PFSK-1 (cell line): ENCODE measurements at regions not wholly inside any gene's neighbourhood (a gene's known extent, or its start where the extent isn't known, plus 50 kb on each side); places are given as distances from the start of the nearest gene placed in this dataset.

Experiments
- FOXP2 ChIP-seq: optimal IDR thresholded peaks from 2 replicates; pipeline ENCODE3; 2011; ENCODE audit warnings: borderline replicate concordance, control low read depth, inconsistent platforms; ENCODE audit not compliant: insufficient read depth; ENCODE audit errors: extremely low read length, extremely low read depth
- POLR2AphosphoS5 ChIP-seq: IDR thresholded peaks from 2 replicates; pipeline ENCODE4 v1.6.1; 2012; ENCODE audit warnings: low read depth, mild to moderate bottlenecking, control low read depth, low read length, moderate library complexity
- SIN3A ChIP-seq: IDR thresholded peaks from 2 replicates; pipeline ENCODE4 v1.6.1; 2012; ENCODE audit warnings: mild to moderate bottlenecking, low read length, moderate library complexity, borderline replicate concordance; ENCODE audit not compliant: insufficient read depth
- TAF1 ChIP-seq: IDR thresholded peaks from 2 replicates; pipeline ENCODE4 v1.6.1; 2012; ENCODE audit warnings: low read length, control low read depth, borderline replicate concordance; ENCODE audit not compliant: insufficient read depth
- TF ChIP-seq, protein P1 (sequence below), 2 experiments: IDR thresholded peaks; 2 replicates each; pipeline versions ENCODE4 v1.6.1 to v1.8.0; 2011 to 2012; ENCODE audit warnings: low read depth in 2 of 2, low read length in 2 of 2, control low read depth in 1 of 2, inconsistent platforms in 1 of 2, mild to moderate bottlenecking in 1 of 2, moderate library complexity in 1 of 2; ENCODE audit not compliant: insufficient read depth in 1 of 2

- no peak for TF ChIP-seq SIN3A
- no peak for TF ChIP-seq POLR2AphosphoS5
- TF ChIP-seq, protein P1, sequence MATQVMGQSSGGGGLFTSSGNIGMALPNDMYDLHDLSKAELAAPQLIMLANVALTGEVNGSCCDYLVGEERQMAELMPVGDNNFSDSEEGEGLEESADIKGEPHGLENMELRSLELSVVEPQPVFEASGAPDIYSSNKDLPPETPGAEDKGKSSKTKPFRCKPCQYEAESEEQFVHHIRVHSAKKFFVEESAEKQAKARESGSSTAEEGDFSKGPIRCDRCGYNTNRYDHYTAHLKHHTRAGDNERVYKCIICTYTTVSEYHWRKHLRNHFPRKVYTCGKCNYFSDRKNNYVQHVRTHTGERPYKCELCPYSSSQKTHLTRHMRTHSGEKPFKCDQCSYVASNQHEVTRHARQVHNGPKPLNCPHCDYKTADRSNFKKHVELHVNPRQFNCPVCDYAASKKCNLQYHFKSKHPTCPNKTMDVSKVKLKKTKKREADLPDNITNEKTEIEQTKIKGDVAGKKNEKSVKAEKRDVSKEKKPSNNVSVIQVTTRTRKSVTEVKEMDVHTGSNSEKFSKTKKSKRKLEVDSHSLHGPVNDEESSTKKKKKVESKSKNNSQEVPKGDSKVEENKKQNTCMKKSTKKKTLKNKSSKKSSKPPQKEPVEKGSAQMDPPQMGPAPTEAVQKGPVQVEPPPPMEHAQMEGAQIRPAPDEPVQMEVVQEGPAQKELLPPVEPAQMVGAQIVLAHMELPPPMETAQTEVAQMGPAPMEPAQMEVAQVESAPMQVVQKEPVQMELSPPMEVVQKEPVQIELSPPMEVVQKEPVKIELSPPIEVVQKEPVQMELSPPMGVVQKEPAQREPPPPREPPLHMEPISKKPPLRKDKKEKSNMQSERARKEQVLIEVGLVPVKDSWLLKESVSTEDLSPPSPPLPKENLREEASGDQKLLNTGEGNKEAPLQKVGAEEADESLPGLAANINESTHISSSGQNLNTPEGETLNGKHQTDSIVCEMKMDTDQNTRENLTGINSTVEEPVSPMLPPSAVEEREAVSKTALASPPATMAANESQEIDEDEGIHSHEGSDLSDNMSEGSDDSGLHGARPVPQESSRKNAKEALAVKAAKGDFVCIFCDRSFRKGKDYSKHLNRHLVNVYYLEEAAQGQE (IDR thresholded peaks at IDR 0.05; ENCODE audit: insufficient read depth in 1 of 2, low read depth in 2 of 2, low read length in 2 of 2): no peak
- TF ChIP-seq TAF1: no peak
- TF ChIP-seq FOXP2: no peak
Observed at GRCh38 chr3:110625201-110625747, 446.3 kb upstream of the NECTIN3 start.

- TF ChIP-seq, protein P1 (IDR thresholded peaks at IDR 0.05; ENCODE audit: insufficient read depth in 1 of 2, low read depth in 2 of 2, low read length in 2 of 2): no peak
- TF ChIP-seq SIN3A (no peak), FOXP2 (no peak), TAF1 (no peak), POLR2AphosphoS5 (no peak)
Observed at GRCh38 chr3:110628650-110629301, 442.8 kb upstream of the NECTIN3 start.

GRCh38 chr3:110629917-110630316 is 441.7 kb upstream of the NECTIN3 start:
- TF ChIP-seq FOXP2 (no peak), TAF1 (no peak), POLR2AphosphoS5 (no peak), SIN3A (no peak)
- TF ChIP-seq, protein P1 (IDR thresholded peaks at IDR 0.05; ENCODE audit: insufficient read depth in 1 of 2, low read depth in 2 of 2, low read length in 2 of 2): no peak

- TF ChIP-seq SIN3A (no peak), POLR2AphosphoS5 (no peak), FOXP2 (no peak), TAF1 (no peak)
- TF ChIP-seq, protein P1 (IDR thresholded peaks at IDR 0.05; ENCODE audit: insufficient read depth in 1 of 2, low read depth in 2 of 2, low read length in 2 of 2): no peak
Observed at GRCh38 chr3:110644203-110644602, 427.4 kb upstream of the NECTIN3 start.
